H1 (cell line): ENCODE measurements at regions not wholly inside any gene's neighbourhood (a gene's known extent, or its start where the extent isn't known, plus 50 kb on each side); places are given as distances from the start of the nearest gene placed in this dataset.

Experiments
- CTCF ChIA-PET: fragments of 300-600 bp; sonication (Branson Sonifier 250); formaldehyde crosslinking; loops from one replicate; lab custom pipeline; 2021; ENCODE audit not compliant: partially characterized antibody; lab: Charles Lee
- POLR2A ChIA-PET: fragments of 300-600 bp; sonication (Branson Sonifier 250); formaldehyde crosslinking; loops from one replicate; lab custom pipeline; 2021; ENCODE audit warnings: inconsistent platforms; ENCODE audit not compliant: partially characterized antibody; lab: Charles Lee
- DNase-seq, 2 experiments: peaks; one replicate each; pipeline versions ENCODE4 v3.0.0 to v3.0.0-alpha.2; 2010 to 2022; ENCODE audit warnings: low spot score in 2 of 2, low read depth in 1 of 2, mixed read lengths in 1 of 2
- FAIRE-seq: peaks from 2 replicates; lab custom pipeline; 2011; peaks lifted over from hg19 to GRCh38; lab: Jason Lieb, UNC
- H2AFZ ChIP-seq: 2 replicates; pipeline ENCODE4 v1.8.1; 2012; ENCODE audit warnings: low read length, inconsistent platforms
- H2AK5ac ChIP-seq: 2 replicates; pipeline ENCODE4 v1.6.1; 2013; ENCODE audit warnings: low read depth, low read length
- H2BK120ac ChIP-seq: replicated peaks from 2 replicates; pipeline ENCODE3; 2013; ENCODE audit warnings: low read depth, low read length, inconsistent platforms
- H2BK12ac ChIP-seq: 2 replicates; pipeline ENCODE4 v1.6.1; 2013; ENCODE audit warnings: low read depth, low read length
- H2BK15ac ChIP-seq: 2 replicates; pipeline ENCODE4 v1.6.1; 2013; ENCODE audit warnings: low read length
- H2BK20ac ChIP-seq: 2 replicates; pipeline ENCODE4 v1.6.1; 2013; ENCODE audit warnings: low read length
- H2BK5ac ChIP-seq: 2 replicates; pipeline ENCODE4 v1.6.1; 2013; ENCODE audit warnings: low read depth, low read length
- H3K14ac ChIP-seq: 2 replicates; pipeline ENCODE4 v1.6.1; 2013; ENCODE audit warnings: inconsistent platforms; ENCODE audit not compliant: insufficient read length
- H3K18ac ChIP-seq: 2 replicates; pipeline ENCODE4 v1.6.1; 2013; ENCODE audit warnings: low read length; ENCODE audit errors: extremely low read depth
- H3K23ac ChIP-seq: 2 replicates; pipeline ENCODE4 v1.6.1; 2013; ENCODE audit warnings: inconsistent platforms; ENCODE audit not compliant: insufficient read length
- H3K23me2 ChIP-seq: 2 replicates; pipeline ENCODE4 v1.6.1; 2013; ENCODE audit warnings: low read depth, low read length
- H3K27ac ChIP-seq: 2 replicates; pipeline ENCODE4 v1.6.1; 2011; ENCODE audit warnings: low read depth, low read length, inconsistent platforms
- H3K27me3 ChIP-seq, 4 experiments: replicated peaks in 1 of 4; 1 replicate in 1 of 4; 2 replicates in 3 of 4; pipeline versions ENCODE4 v1.6.1 to v1.8.1; 2011 to 2013; ENCODE audit warnings: low read length in 3 of 4, mild to moderate bottlenecking in 3 of 4, inconsistent platforms in 2 of 4, mixed read lengths in 2 of 4, moderate library complexity in 1 of 4; ENCODE audit not compliant: control insufficient read depth in 3 of 4, insufficient read depth in 3 of 4; ENCODE audit errors: extremely low read depth in 1 of 4
- H3K36me3 ChIP-seq, 4 experiments: 2 replicates each; pipeline versions ENCODE4 v1.6.1 to v1.8.1; 2011 to 2013; ENCODE audit warnings: mild to moderate bottlenecking in 4 of 4, low read length in 3 of 4, moderate library complexity in 2 of 4, control low read depth in 1 of 4, inconsistent platforms in 1 of 4; ENCODE audit not compliant: insufficient read depth in 4 of 4, control insufficient read depth in 2 of 4
- H3K4ac ChIP-seq: replicated peaks from 2 replicates; pipeline ENCODE3; 2013; ENCODE audit warnings: low read length, low read depth, mixed read lengths, inconsistent platforms; ENCODE audit not compliant: insufficient read length
- H3K4me1 ChIP-seq, 4 experiments: replicated peaks in 1 of 4; 1 replicate in 1 of 4; 2 replicates in 3 of 4; pipeline versions ENCODE4 v1.6.1 to v1.8.1; 2011 to 2013; ENCODE audit warnings: low read length in 3 of 4, inconsistent platforms in 2 of 4, mixed read lengths in 1 of 4; ENCODE audit not compliant: insufficient read depth in 4 of 4, control insufficient read depth in 3 of 4
- H3K4me2 ChIP-seq, 2 experiments: 2 replicates each; pipeline versions ENCODE4 v1.6.1 to v1.8.1; 2011 to 2013; ENCODE audit warnings: low read depth in 2 of 2, low read length in 2 of 2, control low read depth in 1 of 2, inconsistent platforms in 1 of 2, mild to moderate bottlenecking in 1 of 2; ENCODE audit not compliant: insufficient read depth in 1 of 2
- H3K4me3 ChIP-seq, 4 experiments: fragments of 200-600, 300-600 bp in 1 of 4; sonication (generic), shearing (Covaris generic), sonication (Bioruptor Twin) in 1 of 4; 2 replicates each; pipeline versions ENCODE4 v1.5.1 to v1.8.1; 2011 to 2016; ENCODE audit warnings: low read length in 4 of 4, low read depth in 3 of 4, control low read depth in 2 of 4, inconsistent platforms in 2 of 4, mild to moderate bottlenecking in 2 of 4, mixed read lengths in 1 of 4, moderate library complexity in 1 of 4; ENCODE audit not compliant: insufficient read depth in 2 of 4; ENCODE audit errors: extremely low read depth in 1 of 4
- H3K56ac ChIP-seq: replicated peaks from 2 replicates; pipeline ENCODE3; 2013; ENCODE audit warnings: low read depth, mild to moderate bottlenecking, mixed read lengths, low read length, inconsistent platforms; ENCODE audit not compliant: insufficient read length
- H3K79me1 ChIP-seq: 2 replicates; pipeline ENCODE4 v1.6.1; 2013; ENCODE audit warnings: low read depth, low read length, control low read depth
- H3K79me2 ChIP-seq, 2 experiments: 2 replicates each; pipeline versions ENCODE4 v1.6.1 to v1.8.1; 2012 to 2013; ENCODE audit warnings: low read length in 2 of 2, mild to moderate bottlenecking in 2 of 2, inconsistent platforms in 1 of 2; ENCODE audit not compliant: insufficient read depth in 2 of 2, control insufficient read depth in 1 of 2
- H3K9ac ChIP-seq, 4 experiments: replicated peaks in 1 of 4; 1 replicate in 1 of 4; 2 replicates in 3 of 4; pipeline versions ENCODE4 v1.6.1 to v1.8.1; 2011 to 2013; ENCODE audit warnings: low read depth in 3 of 4, low read length in 3 of 4, control low read depth in 2 of 4, mild to moderate bottlenecking in 2 of 4, moderate library complexity in 2 of 4, inconsistent platforms in 1 of 4; ENCODE audit errors: extremely low read depth in 1 of 4
- H3K9me3 ChIP-seq, 2 experiments: 2 replicates each; pipeline versions ENCODE4 v1.6.1 to v1.8.1; 2012 to 2013; ENCODE audit warnings: mild to moderate bottlenecking in 2 of 2, moderate library complexity in 2 of 2, control low read depth in 1 of 2, inconsistent platforms in 1 of 2, low read depth in 1 of 2, low read length in 1 of 2, mixed read lengths in 1 of 2; ENCODE audit not compliant: insufficient read depth in 2 of 2
- H4K20me1 ChIP-seq, 2 experiments: replicated peaks in 1 of 2; 2 replicates each; pipeline versions ENCODE3 to v1.8.1; 2011 to 2013; ENCODE audit warnings: inconsistent platforms in 2 of 2, low read length in 2 of 2, mild to moderate bottlenecking in 1 of 2; ENCODE audit not compliant: insufficient read depth in 2 of 2, control insufficient read depth in 1 of 2
- H4K5ac ChIP-seq: 2 replicates; pipeline ENCODE4 v1.6.1; 2013; ENCODE audit warnings: low read length, low read depth, mixed read lengths, inconsistent platforms; ENCODE audit not compliant: insufficient read length
- H4K8ac ChIP-seq: 2 replicates; pipeline ENCODE4 v1.8.0; 2013; ENCODE audit warnings: mild to moderate bottlenecking, moderate library complexity, low read length, inconsistent platforms; ENCODE audit not compliant: insufficient read depth; ENCODE audit errors: extremely low read depth
- H4K91ac ChIP-seq: replicated peaks from 2 replicates; pipeline ENCODE3; 2013; ENCODE audit warnings: low read length, mixed read lengths, inconsistent platforms; ENCODE audit not compliant: insufficient read length
- ASH2L ChIP-seq: fragments of 200-600, 300-600 bp; sonication (generic); IDR thresholded peaks from one replicate; pipeline ENCODE4 v1.7.1; 2017; ENCODE audit warnings: low read length
- ATF3 ChIP-seq: IDR thresholded peaks from 2 replicates; pipeline ENCODE4 v1.6.1; 2011; ENCODE audit warnings: low read depth, mild to moderate bottlenecking, low read length; ENCODE audit not compliant: insufficient read depth
- CBX5 ChIP-seq: fragments of 300-800, 300-1000 bp; sonication (generic); IDR thresholded peaks from 2 replicates; pipeline ENCODE4 v1.7.1; 2016; ENCODE audit warnings: antibody characterized with exemption, low read length, low read depth
- CTBP2 ChIP-seq: IDR thresholded peaks from 2 replicates; pipeline ENCODE4 v1.7.0; 2011; ENCODE audit warnings: borderline replicate concordance, mild to moderate bottlenecking, moderate library complexity, mixed read lengths, low read length; ENCODE audit not compliant: insufficient read depth, insufficient read length
- EGR1 ChIP-seq: IDR thresholded peaks from 2 replicates; pipeline ENCODE4 v1.6.1; 2011; ENCODE audit warnings: low read depth, low read length, borderline replicate concordance
- JUN ChIP-seq: IDR thresholded peaks from 2 replicates; pipeline ENCODE4 v1.6.1; 2011; ENCODE audit warnings: low read depth, mild to moderate bottlenecking, improper control_type of control experiment, low read length
- MAFK ChIP-seq: IDR thresholded peaks from 2 replicates; pipeline ENCODE4 v1.6.1; 2012; ENCODE audit warnings: low read depth, mild to moderate bottlenecking, improper control_type of control experiment, low read length
- NANOG ChIP-seq: IDR thresholded peaks from 2 replicates; pipeline ENCODE4 v1.6.1; 2011; ENCODE audit warnings: low read length, low read depth, mild to moderate bottlenecking, inconsistent platforms; ENCODE audit not compliant: insufficient read depth, poor library complexity, severe bottlenecking
- POLR2A ChIP-seq, 2 experiments: IDR thresholded peaks; 1 replicate in 1 of 2; 2 replicates in 1 of 2; pipeline ENCODE4 v1.6.1; 2011; ENCODE audit warnings: low read depth in 2 of 2, low read length in 2 of 2, mild to moderate bottlenecking in 2 of 2; ENCODE audit errors: control extremely low read depth in 1 of 2
- RAD21 ChIP-seq, 2 experiments: IDR thresholded peaks in 1 of 2; conservative IDR thresholded peaks in 1 of 2; 2 replicates each; pipeline ENCODE4 v1.6.1; 2011; ENCODE audit warnings: low read depth in 2 of 2, low read length in 2 of 2, improper control_type of control experiment in 1 of 2, inconsistent platforms in 1 of 2, mild to moderate bottlenecking in 1 of 2, moderate library complexity in 1 of 2
- RNF2 ChIP-seq: fragments of 200-900, 300-1000 bp; sonication (generic); IDR thresholded peaks from 2 replicates; pipeline ENCODE4 v1.7.1; 2016; ENCODE audit warnings: borderline replicate concordance, low read depth, mild to moderate bottlenecking, antibody characterized with exemption, low read length; ENCODE audit not compliant: poor library complexity, severe bottlenecking; ENCODE audit errors: missing control alignments
- SRF ChIP-seq: IDR thresholded peaks from 2 replicates; pipeline ENCODE4 v1.6.1; 2011; ENCODE audit warnings: mild to moderate bottlenecking, low read depth, low read length, moderate library complexity
- TAF1 ChIP-seq: IDR thresholded peaks from 2 replicates; pipeline ENCODE4 v1.6.1; 2011; ENCODE audit warnings: mild to moderate bottlenecking, low read depth, low read length
- WGBS, 2 experiments: shearing (Covaris generic) in 1 of 2; methylation state at CpG; one replicate each; pipeline versions ENCODE4 v1.1.6 to v1.1.7; 2013 to 2015; ENCODE audit warnings: low lambda C conversion rate in 2 of 2, mixed read lengths in 2 of 2, inconsistent platforms in 1 of 2, low coverage in 1 of 2, missing lambda C conversion rate in 1 of 2; ENCODE audit not compliant: insufficient replicate concordance in 2 of 2, insufficient coverage in 1 of 2, insufficient read length in 1 of 2; ENCODE audit errors: extremely low coverage in 1 of 2, missing lambda C conversion rate in 1 of 2; 5-methylcytosine and 5-hydroxymethylcytosine counted together

- Histone ChIP-seq H2BK5ac (no peak overlapping the region), H3K4me3 (no peak overlapping the region), H3K56ac (no peak overlapping the region), H3K9me3 (no peaks in the 10 kb centered on the region), H3K79me2 (no peaks in the 10 kb centered on the region), H2BK20ac (no peak overlapping the region), H4K20me1 (no peaks in the 10 kb centered on the region), H3K18ac (no peak overlapping the region), H3K14ac (no peak overlapping the region), H4K91ac (no peak overlapping the region), H2BK12ac (no peak overlapping the region), H3K4me2 (no peak overlapping the region), H4K5ac (no peak overlapping the region), H3K4me1 (no peaks in the 10 kb centered on the region), H3K27ac (no peak overlapping the region), H2BK15ac (no peak overlapping the region), H2BK120ac (no peak overlapping the region), H3K27me3 (no peaks in the 10 kb centered on the region), H3K23ac (no peak overlapping the region), H2AK5ac (no peak overlapping the region), H3K79me1 (no peaks in the 10 kb centered on the region), H3K23me2 (no peaks in the 10 kb centered on the region), H2AFZ (no peak overlapping the region), H3K36me3 (no peaks in the 10 kb centered on the region), H3K4ac (no peak overlapping the region), H3K9ac (no peak overlapping the region), H4K8ac (no peak overlapping the region)
- DNase-seq (no peak), FAIRE-seq (no peak)
- WGBS, 2 experiments = 90% methylated on average over 1 of the region's 1 CpG; no CpG with 5 or more reads in 1 of the 2 experiments
- TF ChIP-seq TAF1 (no peak), ASH2L (no peak), CTBP2 (no peak), POLR2A (IDR thresholded peaks at IDR 0.05; ENCODE audit: control extremely low read depth in 1 of 2, low read depth in 2 of 2, low read length in 2 of 2) (no peak), NANOG (no peak), RNF2 (no peak), CBX5 (no peak), SRF (no peak), ATF3 (no peak), MAFK (no peak), JUN (no peak), RAD21 (IDR thresholded peaks at IDR 0.05 in 1 of 2, conservative IDR thresholded peaks at IDR 0.05 in 1 of 2; ENCODE audit: low read depth in 2 of 2, low read length in 2 of 2) (no peak), EGR1 (no peak)
- POLR2A ChIA-PET = no interaction called here
- CTCF ChIA-PET = no interaction called here
Observed at GRCh38 chr12:92519284-92519683, 183.5 kb upstream of the PLEKHG7 start.
